WTC11 (cell line): ENCODE measurements at regions not wholly inside any gene's neighbourhood (a gene's known extent, or its start where the extent isn't known, plus 50 kb on each side); places are given as distances from the start of the nearest gene placed in this dataset.

Experiments used
- CREB1 ChIP-seq: sonication (generic); formaldehyde crosslinking; IDR thresholded peaks from 2 replicates; pipeline ENCODE4 v1.8.0; 2023; ENCODE audit warnings: mild to moderate bottlenecking, missing genetic modification reagents
- JUN ChIP-seq: sonication (generic); formaldehyde crosslinking; IDR thresholded peaks from 2 replicates; pipeline ENCODE4 v1.8.0; 2023; ENCODE audit warnings: mild to moderate bottlenecking, missing genetic modification reagents
- KAT7 ChIP-seq: sonication (generic); formaldehyde crosslinking; IDR thresholded peaks from 2 replicates; pipeline ENCODE4 v1.8.1; 2023; ENCODE audit warnings: missing genetic modification reagents, mild to moderate bottlenecking, borderline replicate concordance
- TEAD1 ChIP-seq: sonication (generic); formaldehyde crosslinking; IDR thresholded peaks from 2 replicates; pipeline ENCODE4 v1.8.0; 2022; ENCODE audit warnings: mild to moderate bottlenecking, missing genetic modification reagents
- TF ChIP-seq, protein P1 (sequence below): fragments of 200-600 bp; IDR thresholded peaks from 2 replicates; pipeline ENCODE4 v1.8.0; 2022; ENCODE audit warnings: antibody characterized with exemption
- TF ChIP-seq, protein P2 (sequence below): fragments of 250-450 bp; sonication (Bioruptor Pico); IDR thresholded peaks from 2 replicates; pipeline ENCODE4 v1.8.0; 2021; ENCODE audit warnings: mild to moderate bottlenecking
- TF ChIP-seq, protein P3 (sequence below): sonication (generic); formaldehyde crosslinking; IDR thresholded peaks from 2 replicates; pipeline ENCODE4 v1.8.1; 2022; ENCODE audit warnings: low read depth, mild to moderate bottlenecking, moderate library complexity, missing genetic modification reagents, borderline replicate concordance
- TF ChIP-seq, protein P4 (sequence below): sonication (generic); formaldehyde crosslinking; IDR thresholded peaks from 2 replicates; pipeline ENCODE4 v1.8.1; 2023; ENCODE audit warnings: mild to moderate bottlenecking, moderate library complexity, missing genetic modification reagents

DNA sequence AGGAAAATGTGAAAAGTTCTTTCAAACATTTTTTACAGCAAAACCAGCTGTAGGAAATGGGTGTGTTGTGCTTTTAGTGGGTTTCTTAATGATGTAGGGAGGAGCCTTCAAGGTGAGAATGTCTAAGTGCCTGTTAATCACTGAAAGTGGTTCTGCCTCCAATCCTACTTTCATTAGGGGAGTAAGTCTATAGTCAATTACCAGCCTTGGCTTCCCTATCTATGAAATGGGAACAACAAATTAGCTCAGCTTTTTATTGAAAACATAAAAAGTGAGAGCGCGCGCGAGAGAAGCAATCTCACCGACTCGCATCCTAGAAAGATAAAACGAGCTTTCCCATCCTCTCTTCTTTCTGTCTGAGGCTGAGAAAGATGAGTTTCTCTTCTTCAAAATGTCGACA is 140.0 kb upstream of the LHX5 start:
- TF ChIP-seq KAT7 (CRISPR knock-in tag) (no peak), CREB1 (CRISPR knock-in tag) (no peak), JUN (CRISPR knock-in tag) (no peak), TEAD1 (CRISPR knock-in tag) (no peak)
- TF ChIP-seq, protein P1, sequence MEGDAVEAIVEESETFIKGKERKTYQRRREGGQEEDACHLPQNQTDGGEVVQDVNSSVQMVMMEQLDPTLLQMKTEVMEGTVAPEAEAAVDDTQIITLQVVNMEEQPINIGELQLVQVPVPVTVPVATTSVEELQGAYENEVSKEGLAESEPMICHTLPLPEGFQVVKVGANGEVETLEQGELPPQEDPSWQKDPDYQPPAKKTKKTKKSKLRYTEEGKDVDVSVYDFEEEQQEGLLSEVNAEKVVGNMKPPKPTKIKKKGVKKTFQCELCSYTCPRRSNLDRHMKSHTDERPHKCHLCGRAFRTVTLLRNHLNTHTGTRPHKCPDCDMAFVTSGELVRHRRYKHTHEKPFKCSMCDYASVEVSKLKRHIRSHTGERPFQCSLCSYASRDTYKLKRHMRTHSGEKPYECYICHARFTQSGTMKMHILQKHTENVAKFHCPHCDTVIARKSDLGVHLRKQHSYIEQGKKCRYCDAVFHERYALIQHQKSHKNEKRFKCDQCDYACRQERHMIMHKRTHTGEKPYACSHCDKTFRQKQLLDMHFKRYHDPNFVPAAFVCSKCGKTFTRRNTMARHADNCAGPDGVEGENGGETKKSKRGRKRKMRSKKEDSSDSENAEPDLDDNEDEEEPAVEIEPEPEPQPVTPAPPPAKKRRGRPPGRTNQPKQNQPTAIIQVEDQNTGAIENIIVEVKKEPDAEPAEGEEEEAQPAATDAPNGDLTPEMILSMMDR = no peak
- TF ChIP-seq, protein P2, sequence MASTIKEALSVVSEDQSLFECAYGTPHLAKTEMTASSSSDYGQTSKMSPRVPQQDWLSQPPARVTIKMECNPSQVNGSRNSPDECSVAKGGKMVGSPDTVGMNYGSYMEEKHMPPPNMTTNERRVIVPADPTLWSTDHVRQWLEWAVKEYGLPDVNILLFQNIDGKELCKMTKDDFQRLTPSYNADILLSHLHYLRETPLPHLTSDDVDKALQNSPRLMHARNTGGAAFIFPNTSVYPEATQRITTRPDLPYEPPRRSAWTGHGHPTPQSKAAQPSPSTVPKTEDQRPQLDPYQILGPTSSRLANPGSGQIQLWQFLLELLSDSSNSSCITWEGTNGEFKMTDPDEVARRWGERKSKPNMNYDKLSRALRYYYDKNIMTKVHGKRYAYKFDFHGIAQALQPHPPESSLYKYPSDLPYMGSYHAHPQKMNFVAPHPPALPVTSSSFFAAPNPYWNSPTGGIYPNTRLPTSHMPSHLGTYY (CRISPR knock-in tag) = no peak
- TF ChIP-seq, protein P3, sequence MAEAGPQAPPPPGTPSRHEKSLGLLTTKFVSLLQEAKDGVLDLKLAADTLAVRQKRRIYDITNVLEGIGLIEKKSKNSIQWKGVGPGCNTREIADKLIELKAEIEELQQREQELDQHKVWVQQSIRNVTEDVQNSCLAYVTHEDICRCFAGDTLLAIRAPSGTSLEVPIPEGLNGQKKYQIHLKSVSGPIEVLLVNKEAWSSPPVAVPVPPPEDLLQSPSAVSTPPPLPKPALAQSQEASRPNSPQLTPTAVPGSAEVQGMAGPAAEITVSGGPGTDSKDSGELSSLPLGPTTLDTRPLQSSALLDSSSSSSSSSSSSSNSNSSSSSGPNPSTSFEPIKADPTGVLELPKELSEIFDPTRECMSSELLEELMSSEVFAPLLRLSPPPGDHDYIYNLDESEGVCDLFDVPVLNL (CRISPR knock-in tag) = no peak
- TF ChIP-seq, protein P4, sequence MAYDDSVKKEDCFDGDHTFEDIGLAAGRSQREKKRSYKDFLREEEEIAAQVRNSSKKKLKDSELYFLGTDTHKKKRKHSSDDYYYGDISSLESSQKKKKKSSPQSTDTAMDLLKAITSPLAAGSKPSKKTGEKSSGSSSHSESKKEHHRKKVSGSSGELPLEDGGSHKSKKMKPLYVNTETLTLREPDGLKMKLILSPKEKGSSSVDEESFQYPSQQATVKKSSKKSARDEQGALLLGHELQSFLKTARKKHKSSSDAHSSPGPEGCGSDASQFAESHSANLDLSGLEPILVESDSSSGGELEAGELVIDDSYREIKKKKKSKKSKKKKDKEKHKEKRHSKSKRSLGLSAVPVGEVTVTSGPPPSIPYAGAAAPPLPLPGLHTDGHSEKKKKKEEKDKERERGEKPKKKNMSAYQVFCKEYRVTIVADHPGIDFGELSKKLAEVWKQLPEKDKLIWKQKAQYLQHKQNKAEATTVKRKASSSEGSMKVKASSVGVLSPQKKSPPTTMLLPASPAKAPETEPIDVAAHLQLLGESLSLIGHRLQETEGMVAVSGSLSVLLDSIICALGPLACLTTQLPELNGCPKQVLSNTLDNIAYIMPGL (CRISPR knock-in tag) = no peak
